ENCODE measurements at regions not wholly inside any gene's neighbourhood (a gene's known extent, or its start where the extent isn't known, plus 50 kb on each side); places are given as distances from the start of the nearest gene placed in this dataset.

- DNase-seq (ENCODE audit: low read depth in 2 of 2), result no peak
Observed at GRCh38 chr5:67303356-67303755, 106.8 kb upstream of the CD180 start.

- no peak for DNase-seq (ENCODE audit: low read depth in 2 of 2)
Observed at GRCh38 chr5:67301285-67301903, 104.8 kb upstream of the CD180 start.

- no peak for DNase-seq (ENCODE audit: low read depth in 2 of 2)
Observed at GRCh38 chr5:67300326-67300725, 103.7 kb upstream of the CD180 start.

GRCh38 chr5:67299231-67299735 is 102.7 kb upstream of the CD180 start:
- no peak for DNase-seq (ENCODE audit: low read depth in 2 of 2)

DNA sequence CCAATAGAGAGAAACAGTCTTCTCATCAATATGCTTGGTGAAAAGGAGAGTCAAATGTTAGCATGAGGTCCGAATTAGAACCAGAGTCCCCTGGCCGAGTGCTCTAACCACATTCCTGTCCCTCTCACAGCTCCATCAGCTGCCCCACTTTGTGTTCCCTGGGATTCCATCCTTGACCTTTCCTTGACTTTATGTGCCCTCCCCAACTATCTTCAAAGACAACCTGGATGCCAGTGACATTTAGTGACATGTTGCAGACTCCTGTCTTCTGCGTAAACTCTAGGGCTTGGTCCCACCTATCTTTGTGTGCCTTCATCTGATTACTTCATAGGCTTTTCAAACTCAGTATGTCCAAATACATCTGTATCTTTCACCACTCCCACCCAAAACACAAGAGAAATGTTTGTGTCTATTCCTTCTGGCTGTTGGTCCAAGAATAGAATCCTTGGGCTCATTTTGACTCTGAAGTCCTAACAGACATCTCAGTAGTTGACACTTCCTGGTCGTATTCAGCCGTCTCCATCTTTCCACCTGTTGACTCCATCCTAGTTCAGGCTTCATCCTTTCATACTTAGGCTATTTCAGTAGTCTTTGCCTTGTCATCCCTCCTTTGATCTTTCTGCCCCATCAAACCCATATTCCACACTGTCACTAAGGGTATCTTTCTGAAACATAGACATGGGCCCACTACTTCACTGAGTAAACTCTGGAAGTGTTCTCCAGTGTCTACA is 101.4 kb upstream of the CD180 start:
- no peak for DNase-seq (ENCODE audit: low read depth in 2 of 2)

DNA sequence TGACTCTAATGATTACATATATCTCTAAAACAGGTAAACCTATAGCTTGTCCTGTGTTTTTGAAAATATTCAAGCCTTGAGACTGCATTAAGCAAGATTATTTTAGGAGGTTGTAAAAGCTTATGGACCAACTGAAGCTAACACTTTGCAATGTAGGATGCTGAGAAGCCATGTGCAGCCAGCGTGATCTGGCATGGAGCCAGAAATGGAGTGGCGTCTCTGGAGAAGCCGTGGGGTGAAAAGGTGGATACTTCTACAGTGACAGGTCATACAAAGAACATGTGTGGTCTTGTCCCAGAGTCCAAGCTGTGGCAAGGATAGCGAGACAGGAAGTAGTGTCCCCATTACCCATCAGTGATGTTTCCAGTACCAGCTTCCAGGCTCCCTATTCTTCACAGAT is 100.8 kb upstream of the CD180 start:
- no peak for DNase-seq (ENCODE audit: low read depth in 2 of 2)

GRCh38 chr5:67294266-67294938 is 97.8 kb upstream of the CD180 start:
- no peak for DNase-seq (ENCODE audit: low read depth in 2 of 2)

DNA sequence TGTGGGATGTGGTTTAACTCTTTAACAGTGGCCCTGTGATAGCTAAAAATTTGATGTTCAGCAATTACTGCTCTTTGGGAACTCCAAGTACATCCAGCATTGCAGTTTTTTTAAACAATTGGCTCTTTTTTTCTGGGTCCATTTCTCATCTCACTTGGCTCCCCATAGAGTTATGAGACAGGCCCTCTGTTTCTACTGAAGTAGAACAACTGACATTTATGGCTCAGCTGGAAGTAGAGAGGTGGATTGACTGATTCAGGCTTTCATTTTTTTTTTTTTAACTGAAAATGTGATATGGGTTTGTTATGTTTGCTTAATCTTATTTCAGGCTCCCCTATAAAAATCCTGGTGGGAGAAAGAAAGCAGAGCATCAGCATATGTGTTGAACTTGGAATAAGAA is 96.6 kb upstream of the CD180 start:
- DNase-seq (ENCODE audit: low read depth in 2 of 2), result no peak

- no peak for DNase-seq (ENCODE audit: low read depth in 2 of 2)
Observed at GRCh38 chr5:67292201-67292940, 95.8 kb upstream of the CD180 start.

DNA sequence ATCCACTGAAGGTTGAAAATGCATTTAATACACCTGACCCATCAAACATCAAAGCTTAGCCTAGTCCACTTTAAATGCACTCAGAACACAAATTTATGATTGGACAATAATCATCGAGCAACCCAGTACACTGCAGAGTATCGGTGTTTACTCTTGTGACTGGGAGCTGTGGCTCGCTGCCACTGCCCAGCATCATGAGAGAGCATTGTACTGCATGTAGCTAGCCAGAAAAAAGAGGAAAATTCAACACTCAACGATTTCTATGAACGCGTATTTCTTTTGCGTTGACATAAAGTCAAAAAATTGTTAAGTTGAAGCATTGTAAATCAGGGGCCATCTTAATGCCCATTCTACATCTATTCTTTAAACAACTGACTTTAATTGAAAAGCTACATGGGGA is 95.1 kb upstream of the CD180 start:
- DNase-seq (ENCODE audit: low read depth in 2 of 2), result no peak

DNA sequence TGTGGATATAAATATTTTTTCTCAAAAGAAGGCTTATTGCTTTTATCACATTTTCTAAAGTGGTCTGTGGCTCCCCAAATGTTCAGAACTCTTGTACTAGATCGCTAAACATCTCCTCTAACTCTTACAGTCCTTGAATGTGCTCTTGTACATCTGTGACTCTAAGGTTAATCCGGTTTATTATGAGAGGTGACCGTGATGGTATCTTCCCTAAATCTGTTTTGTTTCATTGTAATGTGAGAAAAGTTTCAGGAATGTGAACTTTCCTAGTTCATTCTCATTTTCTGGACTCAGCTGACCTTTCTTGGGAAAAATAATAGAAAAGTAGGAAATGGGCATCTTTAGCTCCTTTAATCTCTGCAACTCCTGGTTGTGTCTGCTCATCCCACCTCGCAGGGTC is 94.5 kb upstream of the CD180 start:
- DNase-seq (ENCODE audit: low read depth in 2 of 2), result no peak

- no peak for DNase-seq (ENCODE audit: low read depth in 2 of 2)
Observed at GRCh38 chr5:67290655-67291054, 94.1 kb upstream of the CD180 start.

DNA sequence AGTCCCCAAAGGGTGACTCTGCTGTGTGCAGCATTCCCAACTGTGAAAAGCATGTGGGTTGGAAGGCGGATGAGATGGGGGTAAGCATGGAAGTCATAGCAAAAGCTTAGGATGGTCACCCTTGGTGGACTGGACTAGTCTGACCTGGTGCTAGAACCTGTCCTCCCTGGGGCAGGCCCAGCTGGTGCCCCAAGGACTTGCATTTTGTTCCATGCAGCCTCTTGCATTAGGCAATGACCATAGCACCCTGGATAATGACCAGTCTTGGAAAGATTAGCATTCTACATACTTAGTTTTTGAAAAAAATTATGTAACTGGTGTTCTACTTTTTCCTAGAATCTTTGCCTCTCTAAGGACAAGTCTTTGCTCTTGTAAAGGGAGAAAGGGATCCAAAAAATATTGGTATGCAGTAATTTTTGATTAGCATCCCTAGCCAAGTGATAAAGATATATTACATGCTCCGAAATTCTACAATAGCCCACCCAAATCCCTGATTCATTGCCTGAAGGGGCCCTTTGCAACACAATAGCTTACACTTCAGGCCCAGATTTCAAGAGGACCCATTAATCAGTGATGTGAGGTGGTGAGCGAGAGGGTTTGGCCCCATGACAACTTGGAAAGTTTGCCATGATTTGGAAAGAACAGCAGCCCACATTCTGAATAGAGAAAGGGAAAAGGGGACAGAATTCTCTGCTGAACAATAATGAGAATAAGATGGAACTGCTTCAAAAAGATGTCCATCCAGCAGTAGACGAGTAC is 93.3 kb upstream of the CD180 start:
- DNase-seq (ENCODE audit: low read depth in 2 of 2), result no peak

DNA sequence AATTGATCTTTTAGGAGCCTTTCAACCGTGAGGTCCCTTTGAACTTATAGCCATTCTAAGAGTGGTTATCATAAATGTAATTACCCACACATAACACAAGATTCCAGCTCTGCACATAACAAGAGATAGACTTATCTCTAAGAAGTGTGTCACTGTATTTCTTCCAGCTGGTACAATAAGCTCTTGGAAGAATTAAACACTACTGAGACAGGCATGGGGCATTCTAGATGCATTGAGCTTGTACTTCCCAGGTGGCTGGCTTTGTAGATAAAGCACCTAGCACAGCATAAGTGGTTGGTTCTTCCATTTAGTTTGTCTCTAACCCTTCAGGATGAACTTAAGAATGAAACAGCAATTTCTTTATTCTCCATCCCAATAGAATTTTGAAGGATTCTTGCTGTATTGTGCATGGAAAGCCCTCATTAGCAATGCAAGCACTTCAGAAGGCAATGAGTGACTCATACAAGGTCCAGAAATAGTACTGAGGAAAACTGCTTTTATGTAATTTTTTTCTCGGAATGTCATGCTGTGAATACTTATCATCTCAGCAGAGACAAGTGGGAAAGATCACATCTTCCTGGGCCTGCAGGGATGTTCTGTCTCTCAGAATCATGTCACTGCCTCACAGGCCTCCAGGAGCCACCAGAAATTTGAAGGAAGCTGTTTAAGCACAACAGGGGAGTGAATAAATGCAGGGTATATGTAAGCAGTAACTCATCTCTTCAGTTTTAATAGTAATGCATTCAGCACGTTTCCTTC is 91.1 kb upstream of the CD180 start:
- DNase-seq (ENCODE audit: low read depth in 2 of 2), result no peak

- no peak for DNase-seq (ENCODE audit: low read depth in 2 of 2)
Observed at GRCh38 chr5:67286006-67286405, 89.4 kb upstream of the CD180 start.

GRCh38 chr5:67283988-67284487 is 87.4 kb upstream of the CD180 start:
- DNase-seq (ENCODE audit: low read depth in 2 of 2), result no peak

GRCh38 chr5:67283275-67283987 is 86.8 kb upstream of the CD180 start:
- no peak for DNase-seq (ENCODE audit: low read depth in 2 of 2)

- no peak for DNase-seq (ENCODE audit: low read depth in 2 of 2)
Observed at GRCh38 chr5:67281874-67282273, 85.3 kb upstream of the CD180 start.

DNA sequence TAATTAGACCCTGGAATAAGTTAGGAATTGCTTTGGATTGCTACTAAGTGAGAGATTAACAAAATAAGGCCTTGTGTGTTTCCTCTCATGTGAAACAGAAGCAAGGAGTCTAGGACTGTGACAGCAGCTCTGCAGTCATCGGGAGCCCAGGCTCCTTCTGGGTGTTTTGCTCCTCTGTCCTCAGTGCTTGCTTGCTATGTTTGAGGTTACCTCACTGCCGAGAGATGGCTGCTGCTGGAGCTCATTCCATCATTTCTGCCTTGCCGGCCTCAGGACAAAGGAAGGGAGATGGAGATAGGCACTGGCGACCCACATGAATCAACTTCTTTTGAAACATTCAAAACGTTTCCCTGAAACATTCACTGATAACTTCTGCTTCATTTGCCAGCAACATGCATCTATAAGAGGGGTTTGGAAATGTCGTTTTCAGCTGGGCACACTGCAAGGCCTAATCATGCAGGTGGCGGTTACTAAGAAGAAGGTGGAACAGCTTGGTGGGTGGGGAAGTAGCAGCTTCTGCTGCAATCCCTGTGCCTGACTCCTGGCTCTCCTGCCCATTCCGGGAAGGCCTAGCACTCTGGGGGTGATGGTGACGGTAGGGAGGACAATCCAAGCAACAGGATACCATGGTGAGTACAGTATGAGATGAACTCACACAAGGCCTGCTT is 77.2 kb upstream of the CD180 start:
- no peak for DNase-seq (ENCODE audit: low read depth in 2 of 2)

Measured in stimulated activated CD8-positive, alpha-beta memory T cell treated with anti-CD3 and anti-CD28 coated beads, Interleukin-2, amount 100 ng/mL, for 48 hours (primary cell).